ENCODE measurements at regions not wholly inside any gene's neighbourhood (a gene's known extent, or its start where the extent isn't known, plus 50 kb on each side); places are given as distances from the start of the nearest gene placed in this dataset.

- H3K27me3 ChIP-seq (ENCODE audit: insufficient read depth, low read length, poor library complexity, severe bottlenecking) = no peaks in the 10 kb centered on the region
Measured at GRCh38 chr3:14297305-14297704, 105.1 kb upstream of the SLC6A6 start.

GRCh38 chr3:14297784-14298236 is 104.6 kb upstream of the SLC6A6 start:
- CTCF ChIA-PET = no interaction called here

More at GRCh38 chr3:14297305-14297704, 105.1 kb upstream of the SLC6A6 start:
- Histone ChIP-seq H3K9me3 (ENCODE audit: low read length) (no peaks in the 10 kb centered on the region), H3K4me1 (ENCODE audit: insufficient read depth, low read length) (no peaks in the 10 kb centered on the region), H3K27ac (ENCODE audit: low read depth, low read length) (no peak overlapping the region), H3K4me3 (ENCODE audit: low read length) (no peak overlapping the region), H3K36me3 (ENCODE audit: insufficient read depth, low read length) (no peaks in the 10 kb centered on the region)
- ChIA-PET CTCF (no interaction called here), POLR2A (no interaction called here)
- Mint-ChIP-seq H3K27me3 (peaks cover 0 to 15% of the 10 kb centered on the region in 2 donors), H3K4me3 (no peak overlapping the region), H3K4me1 (peaks cover under 1 to 6% (median 3%) of the 10 kb centered on the region in 3 donors), H3K9me3 (no peaks in the 10 kb centered on the region), H3K27ac (no peak overlapping the region), H3K36me3 (no peaks in the 10 kb centered on the region)
- no peak for DNase-seq

GRCh38 chr3:14298442-14298841 is 104.0 kb upstream of the SLC6A6 start:
- Histone ChIP-seq H3K4me1 (ENCODE audit: insufficient read depth, low read length) (no peaks in the 10 kb centered on the region), H3K36me3 (ENCODE audit: insufficient read depth, low read length) (no peaks in the 10 kb centered on the region), H3K4me3 (ENCODE audit: low read length) (no peak overlapping the region), H3K27me3 (ENCODE audit: insufficient read depth, low read length, poor library complexity, severe bottlenecking) (no peaks in the 10 kb centered on the region), H3K27ac (ENCODE audit: low read depth, low read length) (no peak overlapping the region), H3K9me3 (ENCODE audit: low read length) (no peaks in the 10 kb centered on the region)
- Mint-ChIP-seq H3K27me3 (peaks cover under 1 to 17% of the 10 kb centered on the region in 2 donors), H3K4me3 (no peak overlapping the region), H3K4me1 (peaks cover 9 to 12% (median 10%) of the 10 kb centered on the region in 3 donors), H3K36me3 (no peaks in the 10 kb centered on the region), H3K9me3 (no peaks in the 10 kb centered on the region), H3K27ac (no peak overlapping the region)
- ChIA-PET POLR2A (no interaction called here), CTCF (no interaction called here)
- DNase-seq = no peak

More at GRCh38 chr3:14297784-14298236, 104.6 kb upstream of the SLC6A6 start:
- Mint-ChIP-seq H3K4me1 (peaks cover 5 to 6% (median 6%) of the 10 kb centered on the region in 3 donors), H3K9me3 (no peaks in the 10 kb centered on the region), H3K36me3 (no peaks in the 10 kb centered on the region), H3K27ac (no peak overlapping the region), H3K4me3 (no peak overlapping the region), H3K27me3 (peaks cover 0 to 15% of the 10 kb centered on the region in 2 donors)
- POLR2A ChIA-PET = no interaction called here
- no peak overlapping the region for H3K27ac ChIP-seq (ENCODE audit: low read depth, low read length)
- no peaks in the 10 kb centered on the region for H3K9me3 ChIP-seq (ENCODE audit: low read length)
- no peaks in the 10 kb centered on the region for H3K4me1 ChIP-seq (ENCODE audit: insufficient read depth, low read length)
- H3K27me3 ChIP-seq (ENCODE audit: insufficient read depth, low read length, poor library complexity, severe bottlenecking) = no peaks in the 10 kb centered on the region
- no peak for DNase-seq
- H3K36me3 ChIP-seq (ENCODE audit: insufficient read depth, low read length) = no peaks in the 10 kb centered on the region
- no peak overlapping the region for H3K4me3 ChIP-seq (ENCODE audit: low read length)

GRCh38 chr3:14298991-14299555 is 103.3 kb upstream of the SLC6A6 start:
- Histone ChIP-seq H3K27ac (ENCODE audit: low read depth, low read length) (no peak overlapping the region), H3K9me3 (ENCODE audit: low read length) (no peaks in the 10 kb centered on the region), H3K36me3 (ENCODE audit: insufficient read depth, low read length) (no peaks in the 10 kb centered on the region), H3K27me3 (ENCODE audit: insufficient read depth, low read length, poor library complexity, severe bottlenecking) (no peaks in the 10 kb centered on the region), H3K4me3 (ENCODE audit: low read length) (no peak overlapping the region), H3K4me1 (ENCODE audit: insufficient read depth, low read length) (no peaks in the 10 kb centered on the region)
- Mint-ChIP-seq H3K36me3 (no peaks in the 10 kb centered on the region), H3K27me3 (peaks cover 4 to 19% of the 10 kb centered on the region in 2 donors), H3K4me1 (peaks cover 12 to 18% (median 16%) of the 10 kb centered on the region in 3 donors), H3K4me3 (no peak overlapping the region), H3K9me3 (no peaks in the 10 kb centered on the region), H3K27ac (no peak overlapping the region)
- ChIA-PET POLR2A (no interaction called here), CTCF (no interaction called here)
- DNase-seq = no peak

- DNase-seq = no peak
- Histone ChIP-seq H3K36me3 (ENCODE audit: insufficient read depth, low read length) (no peaks in the 10 kb centered on the region), H3K9me3 (ENCODE audit: low read length) (no peaks in the 10 kb centered on the region), H3K4me3 (ENCODE audit: low read length) (no peak overlapping the region), H3K4me1 (ENCODE audit: insufficient read depth, low read length) (no peaks in the 10 kb centered on the region), H3K27me3 (ENCODE audit: insufficient read depth, low read length, poor library complexity, severe bottlenecking) (no peaks in the 10 kb centered on the region), H3K27ac (ENCODE audit: low read depth, low read length) (no peak overlapping the region)
- Mint-ChIP-seq H3K27me3 (peaks cover 4 to 19% of the 10 kb centered on the region in 2 donors), H3K27ac (peak overlapping the region in 1 of 8 donors; percentile 66), H3K9me3 (no peaks in the 10 kb centered on the region), H3K4me1 (peaks cover 15 to 22% (median 20%) of the 10 kb centered on the region in 3 donors), H3K36me3 (no peaks in the 10 kb centered on the region), H3K4me3 (no peak overlapping the region)
- ChIA-PET CTCF (no interaction called here), POLR2A (no interaction called here)
Measured at GRCh38 chr3:14299767-14300166, 102.6 kb upstream of the SLC6A6 start.

GRCh38 chr3:14300721-14301399 is 101.5 kb upstream of the SLC6A6 start:
- H3K4me3 ChIP-seq (ENCODE audit: low read length) = no peak overlapping the region
- Mint-ChIP-seq H3K27me3 (peaks cover 7 to 25% of the 10 kb centered on the region in 2 donors), H3K4me3 (no peak overlapping the region), H3K9me3 (no peaks in the 10 kb centered on the region), H3K36me3 (no peaks in the 10 kb centered on the region), H3K27ac (peak overlapping the region in 3 of 8 donors; percentile 36 to 92 (median 77)), H3K4me1 (peaks cover 15 to 22% (median 20%) of the 10 kb centered on the region in 3 donors)
- POLR2A ChIA-PET = no interaction called here
- CTCF ChIA-PET = no interaction called here
- H3K27me3 ChIP-seq (ENCODE audit: insufficient read depth, low read length, poor library complexity, severe bottlenecking) = no peaks in the 10 kb centered on the region
- DNase-seq = no peak
- H3K4me1 ChIP-seq (ENCODE audit: insufficient read depth, low read length) = no peaks in the 10 kb centered on the region
- no peak overlapping the region for H3K27ac ChIP-seq (ENCODE audit: low read depth, low read length)
- H3K9me3 ChIP-seq (ENCODE audit: low read length) = no peaks in the 10 kb centered on the region
- H3K36me3 ChIP-seq (ENCODE audit: insufficient read depth, low read length) = no peaks in the 10 kb centered on the region

GRCh38 chr3:14301558-14301957 is 100.8 kb upstream of the SLC6A6 start:
- peaks cover 0 to 2% (median 0%) of the 10 kb centered on the region in 3 donors for H3K36me3 Mint-ChIP-seq
- H3K4me3 Mint-ChIP-seq = no peak overlapping the region
- Histone ChIP-seq H3K27ac (ENCODE audit: low read depth, low read length) (no peak overlapping the region), H3K4me3 (ENCODE audit: low read length) (no peak overlapping the region), H3K9me3 (ENCODE audit: low read length) (no peaks in the 10 kb centered on the region), H3K4me1 (ENCODE audit: insufficient read depth, low read length) (no peaks in the 10 kb centered on the region), H3K27me3 (ENCODE audit: insufficient read depth, low read length, poor library complexity, severe bottlenecking) (no peaks in the 10 kb centered on the region), H3K36me3 (ENCODE audit: insufficient read depth, low read length) (no peaks in the 10 kb centered on the region)
- DNase-seq = no peak
- H3K27me3 Mint-ChIP-seq = peaks cover 8 to 27% of the 10 kb centered on the region in 2 donors
- peaks cover 15 to 22% (median 20%) of the 10 kb centered on the region in 3 donors for H3K4me1 Mint-ChIP-seq
- peak overlapping the region in 1 of 8 donors; percentile 39 for H3K27ac Mint-ChIP-seq
- H3K9me3 Mint-ChIP-seq = no peaks in the 10 kb centered on the region
- POLR2A ChIA-PET = no interaction called here
- CTCF ChIA-PET = no interaction called here

- Mint-ChIP-seq H3K9me3 (no peaks in the 10 kb centered on the region), H3K36me3 (peaks cover 0 to 2% (median 0%) of the 10 kb centered on the region in 3 donors), H3K4me3 (peak overlapping the region in 5 of 7 donors; percentile 3 to 70 (median 58)), H3K4me1 (peaks cover 13 to 21% (median 20%) of the 10 kb centered on the region in 3 donors), H3K27me3 (peaks cover 10 to 31% of the 10 kb centered on the region in 2 donors), H3K27ac (peak overlapping the region in 5 of 8 donors; percentile 8 to 74 (median 55))
- no peak overlapping the region for H3K27ac ChIP-seq (ENCODE audit: low read depth, low read length)
- no peaks in the 10 kb centered on the region for H3K4me1 ChIP-seq (ENCODE audit: insufficient read depth, low read length)
- H3K9me3 ChIP-seq (ENCODE audit: low read length) = no peaks in the 10 kb centered on the region
- H3K4me3 ChIP-seq (ENCODE audit: low read length) = no peak overlapping the region
- ChIA-PET POLR2A (no interaction called here), CTCF (no interaction called here)
- no peaks in the 10 kb centered on the region for H3K36me3 ChIP-seq (ENCODE audit: insufficient read depth, low read length)
- no peaks in the 10 kb centered on the region for H3K27me3 ChIP-seq (ENCODE audit: insufficient read depth, low read length, poor library complexity, severe bottlenecking)
- peak in 1 of 5 donors; percentile 36 for DNase-seq
Measured at GRCh38 chr3:14303336-14304100, 98.9 kb upstream of the SLC6A6 start.

Measured in CD8-positive, alpha-beta memory T cell (primary cell).